Lower leg skin (tissue), 3 donors: ENCODE measurements at regions not wholly inside any gene's neighbourhood (a gene's known extent, or its start where the extent isn't known, plus 50 kb on each side); places are given as distances from the start of the nearest gene placed in this dataset.

ENCODE experiments used
- POLR2A ChIP-seq, 2 donors: fragments of 450-650 bp; IDR thresholded peaks; one replicate each; pipeline ENCODE4 v1.6.1; 2016 to 2017; ENCODE audit warnings: antibody characterized with exemption in 2 of 2, mild to moderate bottlenecking in 1 of 2, moderate library complexity in 1 of 2
- TF ChIP-seq, protein P1 (sequence below), 3 donors: fragments of 450-650 bp; IDR thresholded peaks; one replicate each; pipeline ENCODE4 v1.5.1; 2016; ENCODE audit warnings: antibody characterized with exemption in 3 of 3, mild to moderate bottlenecking in 3 of 3, moderate library complexity in 2 of 3

DNA sequence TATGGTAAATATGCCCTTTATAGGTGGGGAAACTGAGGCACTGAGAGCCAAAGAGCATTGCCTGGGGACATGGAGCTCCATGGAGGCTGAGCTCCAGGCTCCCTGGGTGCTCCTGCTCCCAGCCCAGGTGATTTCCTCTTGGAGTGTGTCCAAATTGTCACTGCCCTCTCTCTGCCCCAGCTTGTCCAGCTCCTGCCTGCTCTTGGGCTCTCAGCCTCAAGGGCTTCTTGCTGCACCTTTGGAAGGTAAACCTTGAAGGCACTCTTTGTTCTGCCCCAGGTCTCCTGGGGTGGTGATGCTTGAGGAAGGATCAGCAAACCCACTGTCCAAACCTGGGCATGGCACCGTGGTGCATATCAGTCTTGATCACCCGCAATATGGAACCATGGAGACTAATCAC is 166.1 kb downstream of the RPS24 start:
- TF ChIP-seq, protein P1, sequence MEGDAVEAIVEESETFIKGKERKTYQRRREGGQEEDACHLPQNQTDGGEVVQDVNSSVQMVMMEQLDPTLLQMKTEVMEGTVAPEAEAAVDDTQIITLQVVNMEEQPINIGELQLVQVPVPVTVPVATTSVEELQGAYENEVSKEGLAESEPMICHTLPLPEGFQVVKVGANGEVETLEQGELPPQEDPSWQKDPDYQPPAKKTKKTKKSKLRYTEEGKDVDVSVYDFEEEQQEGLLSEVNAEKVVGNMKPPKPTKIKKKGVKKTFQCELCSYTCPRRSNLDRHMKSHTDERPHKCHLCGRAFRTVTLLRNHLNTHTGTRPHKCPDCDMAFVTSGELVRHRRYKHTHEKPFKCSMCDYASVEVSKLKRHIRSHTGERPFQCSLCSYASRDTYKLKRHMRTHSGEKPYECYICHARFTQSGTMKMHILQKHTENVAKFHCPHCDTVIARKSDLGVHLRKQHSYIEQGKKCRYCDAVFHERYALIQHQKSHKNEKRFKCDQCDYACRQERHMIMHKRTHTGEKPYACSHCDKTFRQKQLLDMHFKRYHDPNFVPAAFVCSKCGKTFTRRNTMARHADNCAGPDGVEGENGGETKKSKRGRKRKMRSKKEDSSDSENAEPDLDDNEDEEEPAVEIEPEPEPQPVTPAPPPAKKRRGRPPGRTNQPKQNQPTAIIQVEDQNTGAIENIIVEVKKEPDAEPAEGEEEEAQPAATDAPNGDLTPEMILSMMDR (IDR thresholded peaks at IDR 0.05) = no peak
- no peak for TF ChIP-seq POLR2A (IDR thresholded peaks at IDR 0.05)
